Putamen (tissue), 1 donor: ENCODE measurements at regions not wholly inside any gene's neighbourhood (a gene's known extent, or its start where the extent isn't known, plus 50 kb on each side); places are given as distances from the start of the nearest gene placed in this dataset.

Source experiments
- DNase-seq: peaks from one replicate; pipeline ENCODE4 v3.0.0-alpha.2; 2016; ENCODE audit warnings: low spot score

DNA sequence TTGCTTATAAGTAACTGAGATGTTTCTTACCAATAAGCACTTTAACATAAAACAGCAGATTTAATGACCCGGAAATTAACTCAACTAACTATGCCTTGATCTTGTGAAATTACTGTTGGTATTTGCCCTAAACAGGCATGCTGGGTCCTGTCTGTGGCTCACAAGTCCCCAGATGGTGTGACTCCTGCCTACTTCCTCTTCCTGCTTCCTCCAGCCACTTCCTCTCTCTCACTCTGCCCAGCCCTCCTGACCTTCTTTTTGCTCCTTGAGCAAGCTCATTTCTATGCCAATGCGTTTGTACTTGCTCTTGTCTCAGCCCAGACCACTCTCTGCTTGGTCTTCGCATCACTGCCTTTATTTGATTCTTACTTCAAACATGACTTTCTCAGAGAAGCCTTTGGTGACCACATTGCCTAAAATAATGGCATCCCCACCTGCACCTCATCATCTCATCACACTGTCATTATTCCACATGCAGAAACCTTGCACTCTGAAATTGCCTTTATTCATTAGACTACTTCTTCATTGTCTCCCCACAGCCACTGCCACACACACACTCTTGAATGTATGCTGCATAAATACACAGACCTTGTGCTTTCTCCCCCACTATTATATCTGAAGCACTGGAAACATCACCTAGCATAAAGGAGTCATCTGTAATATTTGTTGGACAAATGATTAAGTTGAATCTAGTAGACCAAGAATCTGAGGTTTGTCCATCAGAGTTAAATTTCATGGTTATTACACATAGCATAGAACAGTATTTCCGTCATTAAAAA lies 256.3 kb upstream of the SEMA6D start:
- DNase-seq, result no peak

- no peak for DNase-seq
These were observed 255.6 kb upstream of the SEMA6D start for GRCh38 chr15:47461652-47462141.

DNA sequence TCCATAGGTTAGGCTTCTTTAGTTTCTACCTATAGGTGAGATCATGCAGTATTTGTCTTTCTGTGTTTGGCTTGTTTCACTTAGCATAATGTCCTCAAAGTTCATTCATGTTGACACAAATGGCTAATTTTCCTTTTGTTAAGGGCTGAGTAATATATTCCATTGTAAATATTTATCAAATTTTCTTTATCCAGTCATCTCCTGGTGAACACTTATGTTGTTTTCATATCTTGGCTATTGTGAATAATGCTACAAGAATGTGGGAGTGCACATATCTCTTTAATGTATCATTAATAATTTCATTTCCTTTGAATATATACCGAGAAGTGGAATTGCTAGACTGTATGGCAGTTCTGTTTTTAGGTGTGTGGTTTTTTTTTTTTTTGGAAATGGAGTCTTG lies 250.9 kb upstream of the SEMA6D start:
- no peak for DNase-seq

DNA sequence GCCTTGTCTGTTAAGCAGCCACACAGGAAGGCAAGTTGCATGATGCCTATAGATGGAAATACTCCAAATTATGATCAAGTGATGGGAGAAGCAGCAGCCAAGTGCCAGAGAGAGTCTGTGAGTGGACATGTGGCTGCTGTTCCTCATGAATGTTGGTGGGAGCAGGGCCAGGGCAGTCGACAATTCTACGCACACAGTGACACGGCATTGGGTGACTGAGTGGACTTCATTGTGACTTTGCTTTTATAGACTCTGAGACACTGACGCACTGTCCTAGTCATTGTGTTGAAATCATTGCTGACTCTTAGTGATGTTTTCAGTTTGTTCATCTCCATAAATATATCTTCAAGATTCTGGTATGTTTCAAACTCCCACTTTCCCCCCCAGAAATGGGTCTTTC lies 246.3 kb upstream of the SEMA6D start:
- DNase-seq, result no peak

- DNase-seq, result no peak
These were observed 244.1 kb upstream of the SEMA6D start for GRCh38 chr15:47473106-47473725.

DNA sequence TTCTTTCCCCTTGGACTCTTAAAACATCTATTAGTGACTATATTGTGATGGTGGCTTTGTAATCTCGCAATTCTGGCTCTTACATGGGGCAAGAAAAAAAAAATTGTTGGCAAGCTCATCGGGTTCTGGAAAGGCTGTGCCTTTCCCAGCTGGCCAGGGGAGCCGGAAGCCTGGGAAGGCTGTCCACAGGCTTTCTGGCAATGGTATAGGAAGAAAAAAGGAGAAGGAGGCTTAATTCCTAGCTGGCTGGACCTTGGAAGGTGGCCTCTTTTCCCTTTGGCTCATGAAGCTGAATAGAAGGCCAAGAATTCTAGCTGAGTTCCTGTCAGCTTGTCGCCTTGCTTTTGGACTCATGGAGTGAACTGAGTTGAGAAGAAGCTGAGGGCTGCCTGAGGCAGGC lies 243.5 kb upstream of the SEMA6D start:
- peak; percentile 63 for DNase-seq

DNA sequence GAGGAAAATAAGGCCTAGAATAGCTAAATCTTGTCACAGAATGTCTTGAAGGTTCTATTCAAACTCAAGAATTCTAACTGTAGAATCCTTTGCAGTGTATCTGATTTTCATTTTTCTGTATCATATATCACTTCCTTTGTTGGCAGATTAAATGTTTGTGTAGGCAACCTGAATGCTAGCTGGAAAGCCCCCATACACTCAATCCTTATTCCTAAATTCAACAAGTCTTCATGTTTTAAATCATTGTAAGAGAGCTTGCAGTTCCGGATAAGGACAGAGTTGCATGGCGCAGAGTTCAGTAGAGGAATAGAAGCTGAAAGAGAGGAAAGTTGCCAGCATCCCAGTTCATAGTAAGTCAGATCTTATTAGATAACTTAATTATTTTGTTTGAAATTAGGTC lies 242.0 kb upstream of the SEMA6D start:
- no peak for DNase-seq

DNA sequence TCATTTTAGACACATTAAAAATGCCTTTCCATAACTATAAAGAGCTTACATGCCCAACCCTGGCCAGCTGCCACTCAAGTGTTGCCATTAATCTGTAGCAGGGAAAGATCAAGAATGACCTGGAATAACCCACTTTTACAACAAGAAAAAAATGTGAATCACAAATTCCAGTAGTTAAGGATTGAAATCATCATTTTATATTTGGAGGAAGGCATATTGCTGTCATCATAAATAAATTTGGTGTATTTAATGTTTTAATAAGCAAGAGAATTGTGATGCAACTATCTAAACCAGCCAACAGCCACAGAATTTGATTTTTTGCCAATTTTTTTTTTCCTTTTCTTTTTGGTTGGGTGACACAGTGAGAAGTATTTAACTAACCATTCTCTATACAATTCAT lies 240.0 kb upstream of the SEMA6D start:
- no peak for DNase-seq

GRCh38 chr15:47484059-47484458 lies 233.2 kb upstream of the SEMA6D start:
- no peak for DNase-seq

GRCh38 chr15:47484997-47485396 lies 232.3 kb upstream of the SEMA6D start:
- no peak for DNase-seq

- no peak for DNase-seq
These were observed 231.9 kb upstream of the SEMA6D start for GRCh38 chr15:47485419-47485818.

DNA sequence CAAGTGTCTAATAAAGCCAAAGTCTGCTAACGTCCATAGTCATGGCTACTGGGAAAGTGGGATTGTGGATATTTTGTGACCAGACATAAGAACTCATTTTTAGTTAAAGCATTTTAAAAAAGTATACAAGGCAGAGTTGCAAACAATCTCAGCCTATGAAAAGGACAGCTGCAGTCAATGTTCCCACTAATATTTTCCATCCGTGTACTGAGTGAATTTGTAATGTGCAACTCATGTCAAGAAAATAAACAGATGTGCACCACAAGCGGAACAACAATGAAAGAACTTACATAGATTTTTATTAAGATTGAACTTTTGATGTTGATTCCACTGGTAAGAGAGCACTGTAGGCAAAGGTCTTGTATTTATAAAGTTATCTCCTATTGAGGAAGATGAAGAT lies 231.3 kb upstream of the SEMA6D start:
- no peak for DNase-seq

GRCh38 chr15:47492195-47492594 lies 225.1 kb upstream of the SEMA6D start:
- DNase-seq, result no peak

DNA sequence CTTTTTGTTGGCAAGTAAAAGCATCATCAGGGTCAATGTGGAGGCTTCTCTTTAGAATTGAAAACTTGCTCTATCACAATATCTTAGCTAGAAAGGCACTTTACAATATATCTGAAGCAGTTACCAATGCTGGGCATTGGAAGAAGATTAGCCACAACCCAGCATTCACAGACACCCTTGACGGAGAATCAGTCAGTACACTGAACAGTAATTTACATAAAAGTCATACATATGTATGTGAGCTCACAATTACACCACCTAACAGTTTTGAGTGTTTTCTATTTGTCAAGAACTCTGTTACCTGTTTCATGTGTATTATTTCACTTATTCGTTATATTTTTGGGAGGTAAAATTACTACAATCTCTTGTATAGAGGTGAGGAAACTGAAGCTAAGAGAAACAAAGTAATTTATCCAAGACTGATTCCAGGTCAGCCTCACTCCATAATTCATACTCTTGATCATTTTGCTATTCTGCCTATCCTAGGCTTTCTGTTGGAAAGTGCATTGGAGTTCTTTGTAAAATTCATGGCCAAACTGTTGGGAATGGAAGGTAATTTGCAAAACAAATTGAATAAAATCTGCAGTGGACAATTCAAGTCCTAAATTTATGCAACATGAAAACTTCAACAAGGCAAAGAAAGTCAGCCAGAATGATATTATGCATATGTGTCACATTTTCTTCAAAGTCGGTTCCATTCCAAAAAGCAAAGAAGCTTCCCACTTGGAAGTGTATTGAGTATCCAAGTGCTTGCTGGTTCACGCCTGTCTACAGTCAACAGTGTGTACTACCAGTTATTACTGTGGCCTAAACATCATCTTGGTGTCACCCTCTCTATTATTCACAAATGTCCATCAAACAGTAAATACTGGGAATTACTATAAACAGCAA lies 223.7 kb upstream of the SEMA6D start:
- DNase-seq, result no peak

GRCh38 chr15:47496343-47497185 lies 220.7 kb upstream of the SEMA6D start:
- no peak for DNase-seq

GRCh38 chr15:47500842-47501241 lies 216.5 kb upstream of the SEMA6D start:
- no peak for DNase-seq

- no peak for DNase-seq
These were observed 215.3 kb upstream of the SEMA6D start for GRCh38 chr15:47502041-47502440.

DNA sequence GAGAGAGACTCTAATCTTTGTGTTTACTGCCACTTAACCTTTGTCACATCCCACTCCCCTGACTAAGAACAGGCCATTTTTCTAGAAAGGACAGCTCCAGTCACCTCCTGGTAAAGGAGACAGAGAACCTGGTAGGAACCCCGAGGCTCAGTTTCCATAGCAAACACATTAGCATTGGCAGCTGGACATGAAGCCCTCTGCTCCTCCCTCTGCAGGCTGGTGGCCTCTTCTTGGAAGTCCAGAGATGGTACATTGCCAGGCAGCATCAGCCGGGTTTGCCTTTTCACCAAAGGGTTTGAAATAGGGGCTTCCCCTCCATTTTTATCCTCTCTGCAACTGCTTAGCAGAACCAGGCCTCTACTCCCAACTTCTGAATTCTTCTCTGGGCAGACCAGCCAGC lies 213.4 kb upstream of the SEMA6D start:
- no peak for DNase-seq

DNA sequence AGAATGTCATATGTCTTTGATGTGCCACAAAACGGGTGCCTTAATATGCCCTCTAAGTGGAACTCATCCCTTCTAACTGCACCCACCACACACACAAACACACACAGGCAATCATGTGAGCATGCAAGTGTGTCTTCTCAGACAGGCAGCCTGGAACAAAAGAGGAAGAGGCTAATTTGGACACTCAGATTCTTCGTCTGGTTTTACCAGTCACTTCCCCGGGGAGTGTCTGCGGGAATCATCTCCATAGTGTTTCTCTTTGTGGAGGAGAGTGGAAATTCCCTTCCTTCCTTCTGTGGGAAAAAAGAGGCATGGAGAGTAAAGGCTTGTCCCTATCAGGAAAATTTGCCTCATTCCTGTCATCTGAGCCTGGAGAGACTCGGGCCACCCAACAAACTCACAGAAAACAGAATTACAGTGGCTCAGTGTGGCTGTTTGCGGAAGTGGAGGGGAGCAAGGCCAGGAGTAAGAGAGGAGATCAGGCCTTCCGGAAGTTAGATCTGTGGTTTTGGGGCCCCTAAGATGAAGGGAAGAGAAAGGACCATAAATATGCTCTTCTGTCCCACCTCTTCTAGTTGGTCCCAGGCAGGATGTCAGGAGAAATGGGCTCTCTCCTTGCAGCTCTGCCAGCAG lies 212.6 kb upstream of the SEMA6D start:
- DNase-seq, result peak; percentile 26

- DNase-seq, result peak; percentile 75
These were observed 211.5 kb upstream of the SEMA6D start for GRCh38 chr15:47505712-47506328.
